Hematopoietic multipotent progenitor cell treated with erythropoietin and hydrocortisone succinate and interleukin-3 and kit ligand, for 15 days (in vitro differentiated cells): ENCODE measurements at regions not wholly inside any gene's neighbourhood (a gene's known extent, or its start where the extent isn't known, plus 50 kb on each side); places are given as distances from the start of the nearest gene placed in this dataset.
"Not testable (repeated sequence)": the region's sequence is repeated elsewhere in the genome, so short reads cannot be mapped to it uniquely, and the experiment has no call there.

Experiments
- DNase-seq: peaks from one replicate; pipeline ENCODE4 v3.0.0-alpha.2; 2015; ENCODE audit warnings: low spot score

- DNase-seq: no peak
Observed at GRCh38 chr5:119895066-119895465, 265.7 kb downstream of the FAM170A start.

GRCh38 chr5:119896826-119897536 is 267.6 kb downstream of the FAM170A start:
- DNase-seq: no peak

GRCh38 chr5:119897537-119898370 is 268.4 kb downstream of the FAM170A start:
- no peak for DNase-seq

GRCh38 chr5:119899981-119900380 is 270.6 kb downstream of the FAM170A start:
- no peak for DNase-seq

GRCh38 chr5:119902593-119902992 is 273.2 kb downstream of the FAM170A start:
- DNase-seq: no peak

- DNase-seq: no peak
Observed at GRCh38 chr5:119913425-119913824, 284.1 kb downstream of the FAM170A start.

- no peak for DNase-seq
Observed at GRCh38 chr5:119919279-119919678, 289.9 kb downstream of the FAM170A start.

GRCh38 chr5:119926301-119926700 is 296.9 kb downstream of the FAM170A start:
- no peak for DNase-seq

- no peak for DNase-seq
Observed at GRCh38 chr5:119928974-119929373, 299.6 kb downstream of the FAM170A start.

GRCh38 chr5:119930490-119930889 is 301.1 kb downstream of the FAM170A start:
- no peak for DNase-seq

- DNase-seq: no peak
Observed at GRCh38 chr5:119943148-119943547, 313.8 kb downstream of the FAM170A start.

GRCh38 chr5:119945691-119946090 is 316.3 kb downstream of the FAM170A start:
- no peak for DNase-seq

GRCh38 chr5:119948162-119948561 is 318.8 kb downstream of the FAM170A start:
- no peak for DNase-seq

GRCh38 chr5:119949426-119949999 is 320.2 kb downstream of the FAM170A start:
- no peak for DNase-seq

- DNase-seq: no peak
Observed at GRCh38 chr5:119951330-119951934, 322.1 kb downstream of the FAM170A start.

GRCh38 chr5:119953474-119953873 is 324.1 kb downstream of the FAM170A start:
- DNase-seq: no peak

- no peak for DNase-seq
Observed at GRCh38 chr5:119954106-119954505, 324.7 kb downstream of the FAM170A start.

GRCh38 chr5:119961993-119962392 is 332.6 kb downstream of the FAM170A start:
- no peak for DNase-seq

- no peak for DNase-seq
Observed at GRCh38 chr5:119966028-119966427, 336.7 kb downstream of the FAM170A start.

- DNase-seq: no peak
Observed at GRCh38 chr5:119968690-119969089, 339.3 kb downstream of the FAM170A start.

GRCh38 chr5:119987077-119987476 is 357.7 kb downstream of the FAM170A start:
- not testable (repeated sequence) for DNase-seq

GRCh38 chr5:119991625-119992024 is 362.3 kb downstream of the FAM170A start:
- no peak for DNase-seq

- no peak for DNase-seq
Observed at GRCh38 chr5:119996128-119996527, 366.8 kb downstream of the FAM170A start.
